ENCODE measurements at regions not wholly inside any gene's neighbourhood (a gene's known extent, or its start where the extent isn't known, plus 50 kb on each side); places are given as distances from the start of the nearest gene placed in this dataset.

DNA sequence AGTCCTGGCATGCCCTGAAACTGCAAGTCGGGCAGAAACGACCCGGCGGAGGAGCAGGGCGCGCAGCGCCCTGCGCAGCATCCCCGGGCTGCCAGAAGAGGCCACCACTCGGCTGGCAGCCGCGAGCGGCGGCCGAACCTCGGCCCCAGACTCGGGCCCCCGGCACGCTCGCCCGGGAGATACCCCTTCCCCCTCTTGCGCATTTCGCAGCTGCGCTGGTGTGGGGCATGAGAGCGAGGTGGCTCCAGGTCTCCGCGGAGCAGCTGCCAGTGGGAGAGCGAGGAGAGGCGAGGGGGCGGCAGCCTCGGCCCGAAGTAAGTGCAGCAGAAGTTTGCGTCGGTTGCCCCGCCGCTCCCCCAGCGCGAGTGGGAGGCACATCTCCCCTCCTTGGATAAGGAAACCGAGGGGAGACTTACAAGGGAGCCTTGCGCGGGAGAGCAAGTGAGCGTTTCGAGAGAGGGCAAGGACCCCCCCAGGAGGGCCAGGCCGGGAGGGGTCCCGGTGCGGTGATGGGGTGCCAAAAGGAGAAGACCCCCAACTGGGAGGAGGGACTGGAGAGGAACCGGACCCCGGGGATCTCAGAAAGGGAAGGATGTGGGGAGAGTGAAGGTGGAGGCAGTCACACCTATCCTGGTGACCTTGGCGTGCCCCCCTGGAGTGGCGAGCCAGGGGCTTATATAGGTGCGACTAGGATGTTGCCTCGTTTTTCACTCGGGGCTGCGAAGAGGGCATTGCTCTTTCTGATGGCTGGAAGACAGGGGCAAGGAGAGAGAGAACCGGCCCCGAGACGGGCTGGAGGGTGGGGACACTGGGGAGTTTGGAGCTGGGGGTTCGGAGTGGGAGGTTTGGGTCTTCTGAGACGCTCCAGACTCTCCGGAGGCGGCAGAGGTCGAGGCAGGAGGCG lies 256.3 kb downstream of the OTUD1 start:
- H3K27me3 ChIP-seq, result peaks cover 21 to 38% (median 30%) of the 10 kb centered on the region in 3 donors
- H3K36me3 ChIP-seq, result no peaks in the 10 kb centered on the region
- peaks cover 0 to 21% (median 16%) of the 10 kb centered on the region in 4 donors for H3K4me1 ChIP-seq
- H3K27ac ChIP-seq, result no peak overlapping the region
- intact Hi-C loops (cut with DNase I), result no loop called here
- peak overlapping the region in 3 of 4 donors; percentile 14 to 40 (median 28) for H3K4me3 ChIP-seq
- DNase-seq, result no peak
- no peaks in the 10 kb centered on the region for H3K9me3 ChIP-seq
- TF ChIP-seq POLR2A (IDR thresholded peaks at IDR 0.05) (no peak), EP300 (IDR thresholded peaks at IDR 0.05) (no peak), POLR2AphosphoS5 (IDR thresholded peaks at IDR 0.05) (no peak)
- TF ChIP-seq, protein P1, sequence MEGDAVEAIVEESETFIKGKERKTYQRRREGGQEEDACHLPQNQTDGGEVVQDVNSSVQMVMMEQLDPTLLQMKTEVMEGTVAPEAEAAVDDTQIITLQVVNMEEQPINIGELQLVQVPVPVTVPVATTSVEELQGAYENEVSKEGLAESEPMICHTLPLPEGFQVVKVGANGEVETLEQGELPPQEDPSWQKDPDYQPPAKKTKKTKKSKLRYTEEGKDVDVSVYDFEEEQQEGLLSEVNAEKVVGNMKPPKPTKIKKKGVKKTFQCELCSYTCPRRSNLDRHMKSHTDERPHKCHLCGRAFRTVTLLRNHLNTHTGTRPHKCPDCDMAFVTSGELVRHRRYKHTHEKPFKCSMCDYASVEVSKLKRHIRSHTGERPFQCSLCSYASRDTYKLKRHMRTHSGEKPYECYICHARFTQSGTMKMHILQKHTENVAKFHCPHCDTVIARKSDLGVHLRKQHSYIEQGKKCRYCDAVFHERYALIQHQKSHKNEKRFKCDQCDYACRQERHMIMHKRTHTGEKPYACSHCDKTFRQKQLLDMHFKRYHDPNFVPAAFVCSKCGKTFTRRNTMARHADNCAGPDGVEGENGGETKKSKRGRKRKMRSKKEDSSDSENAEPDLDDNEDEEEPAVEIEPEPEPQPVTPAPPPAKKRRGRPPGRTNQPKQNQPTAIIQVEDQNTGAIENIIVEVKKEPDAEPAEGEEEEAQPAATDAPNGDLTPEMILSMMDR (IDR thresholded peaks at IDR 0.05), result no peak
- 2 to 8% methylated on average over 63 of the region's 63 CpGs for WGBS, 2 donors

DNA sequence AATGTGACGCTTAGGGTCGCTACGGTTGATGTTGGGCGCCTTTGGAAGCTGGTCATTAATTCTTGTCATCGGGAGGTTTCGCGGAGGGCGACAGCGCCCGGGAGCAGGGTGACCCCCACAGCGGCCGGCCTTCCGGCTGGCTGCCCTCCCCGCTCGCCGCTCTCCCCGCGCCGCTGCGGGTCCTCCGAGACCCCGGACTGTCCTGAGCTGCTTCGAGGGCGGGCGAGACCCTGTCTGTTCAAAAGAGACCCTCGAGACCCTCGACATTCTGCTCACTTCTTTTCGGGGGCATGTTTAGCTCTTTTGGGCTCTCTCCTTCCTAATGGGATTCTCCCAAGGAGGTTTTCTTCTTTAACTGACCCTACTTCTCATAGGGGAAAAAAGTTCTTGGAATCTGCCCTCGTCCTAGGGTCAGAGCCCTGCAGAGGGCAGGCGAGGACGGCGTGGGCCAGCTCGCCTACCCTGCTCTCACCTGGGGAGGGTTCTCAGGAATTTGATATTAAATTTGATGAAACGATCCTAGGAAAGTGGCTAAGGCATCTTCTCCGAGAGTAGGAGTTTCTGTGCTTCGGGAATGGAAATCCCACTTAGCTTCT lies 257.0 kb downstream of the OTUD1 start:
- no peak overlapping the region for H3K4me3 ChIP-seq
- no peaks in the 10 kb centered on the region for H3K36me3 ChIP-seq
- WGBS, 2 donors, result 10 to 24% methylated on average over 36 of the region's 36 CpGs
- no peak overlapping the region for H3K27ac ChIP-seq
- peaks cover 21 to 38% (median 30%) of the 10 kb centered on the region in 3 donors for H3K27me3 ChIP-seq
- no peaks in the 10 kb centered on the region for H3K9me3 ChIP-seq
- no peak for DNase-seq
- TF ChIP-seq, protein P1 (IDR thresholded peaks at IDR 0.05), result no peak
- no peak for TF ChIP-seq POLR2AphosphoS5 (IDR thresholded peaks at IDR 0.05)
- no peak for TF ChIP-seq POLR2A (IDR thresholded peaks at IDR 0.05)
- TF ChIP-seq EP300 (IDR thresholded peaks at IDR 0.05), result no peak
- peaks cover 0 to 21% (median 16%) of the 10 kb centered on the region in 4 donors for H3K4me1 ChIP-seq
- intact Hi-C loops (cut with DNase I), result no loop called here

DNA sequence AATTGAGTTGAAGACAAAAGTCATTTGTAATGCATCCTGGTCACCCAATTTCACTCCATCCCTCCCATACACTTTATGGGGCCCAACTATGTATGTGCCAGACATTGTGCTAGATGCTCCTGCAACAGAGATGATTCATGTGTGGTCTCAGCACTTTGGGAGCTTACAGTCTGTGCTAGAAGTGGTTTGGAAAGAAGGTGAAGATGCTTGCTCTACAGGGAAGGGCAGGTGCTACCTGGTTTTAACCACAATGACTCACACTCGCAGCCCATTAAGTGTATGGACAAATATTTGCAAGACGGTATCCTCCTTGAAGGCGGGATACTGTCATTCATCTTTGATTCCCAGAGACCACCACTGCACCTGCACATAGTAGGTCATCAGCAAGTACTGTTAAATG lies 257.6 kb downstream of the OTUD1 start:
- TF ChIP-seq, protein P1 (IDR thresholded peaks at IDR 0.05), result no peak
- TF ChIP-seq EP300 (IDR thresholded peaks at IDR 0.05), result no peak
- WGBS, 2 donors, result 60 to 76% methylated on average over 3 of the region's 3 CpGs

DNA sequence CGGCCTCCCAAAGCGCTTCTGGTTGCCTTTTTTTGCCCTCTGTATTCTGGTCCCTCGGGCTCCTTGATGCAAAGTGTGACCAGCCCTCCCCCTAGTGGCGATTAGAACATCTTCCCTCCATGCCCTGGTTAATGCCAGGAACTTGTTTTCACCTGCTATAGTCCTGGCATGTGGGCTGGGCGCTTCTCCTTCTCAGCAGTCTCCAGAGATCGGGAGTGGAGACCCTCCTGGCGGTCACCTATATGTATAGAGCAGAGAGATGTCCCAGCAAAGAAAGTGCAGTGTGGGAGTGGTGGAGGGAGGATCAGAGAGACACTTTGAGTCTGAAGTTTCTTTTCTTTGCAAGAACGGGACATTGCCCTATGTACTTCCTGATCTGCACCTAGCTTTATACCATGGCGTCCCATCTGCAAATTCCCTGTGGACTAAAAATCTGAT lies 264.1 kb downstream of the OTUD1 start:
- 3 to 7% methylated on average over 9 of the region's 9 CpGs for WGBS, 2 donors

More for the DNA sequence above, 257.6 kb downstream of the OTUD1 start:
- Histone ChIP-seq H3K4me1 (peaks cover 0 to 21% (median 16%) of the 10 kb centered on the region in 4 donors), H3K9me3 (no peaks in the 10 kb centered on the region), H3K4me3 (no peak overlapping the region), H3K36me3 (no peaks in the 10 kb centered on the region), H3K27ac (no peak overlapping the region), H3K27me3 (peaks cover 21 to 38% (median 30%) of the 10 kb centered on the region in 3 donors)
- DNase-seq, result no peak
- intact Hi-C loops (cut with DNase I), result no loop called here

More for the DNA sequence above, 264.1 kb downstream of the OTUD1 start:
- no peaks in the 10 kb centered on the region for H3K36me3 ChIP-seq
- DNase-seq, result peak; percentile 66
- no peaks in the 10 kb centered on the region for H3K4me1 ChIP-seq
- H3K27me3 ChIP-seq, result peaks cover 0 to 5% (median 0%) of the 10 kb centered on the region in 3 donors
- no peak overlapping the region for H3K4me3 ChIP-seq
- TF ChIP-seq, protein P1 (IDR thresholded peaks at IDR 0.05), result peak in 3 of 4 experiments; percentile 8 to 57 (median 47)
- no peak for TF ChIP-seq POLR2A (IDR thresholded peaks at IDR 0.05)
- H3K9me3 ChIP-seq, result no peaks in the 10 kb centered on the region
- intact Hi-C loops (cut with DNase I), result loop anchor here (5.0 kb wide), 1 partner anchor 391 kb away; no protein-coding TSS in a partner anchor
- H3K27ac ChIP-seq, result no peak overlapping the region

Measured in sigmoid colon (tissue), 6 donors.